HCT116 (cell line): ENCODE measurements at regions not wholly inside any gene's neighbourhood (a gene's known extent, or its start where the extent isn't known, plus 50 kb on each side); places are given as distances from the start of the nearest gene placed in this dataset.

ENCODE experiments used
- ATAC-seq: fragments of 200-7000 bp; cut with Tn5 transposase; 2 replicates; pipeline ENCODE4 v1.9.1; 2020; ENCODE audit warnings: mild to moderate bottlenecking, moderate library complexity
- BruUV-seq: library from RNA; stranded (reverse); fragments of 400-500 nt; replicated peaks from 2 replicates; lab custom pipeline; 2021; lab: Mats Ljungman, UMichigan
- CTCF ChIA-PET: fragments of 300-600 bp; sonication (Branson Sonifier 250); formaldehyde crosslinking; loops from one replicate; lab custom pipeline; 2021; ENCODE audit warnings: antibody characterized with exemption; lab: Charles Lee
- POLR2A ChIA-PET: fragments of 300-600, 350-600 bp; sonication (Branson Sonifier 250); formaldehyde crosslinking; loops from one replicate; lab custom pipeline; 2021; ENCODE audit warnings: antibody characterized with exemption; lab: Charles Lee
- RAD21 ChIA-PET, 2 experiments: fragments of 300-600 bp; sonication (Branson Sonifier 250); formaldehyde crosslinking; loops; one replicate each; lab custom pipeline; 2023; ENCODE audit warnings: low total read pairs in 2 of 2; ENCODE audit not compliant: uncharacterized antibody in 2 of 2, unreplicated experiment in 2 of 2, low non-redundant PET in 1 of 2; lab: Charles Lee
- DNase-seq: peaks from one replicate; pipeline ENCODE4 v3.0.0-alpha.2; 2010; ENCODE audit warnings: low read depth, low spot score
- H2AFZ ChIP-seq: fragments of 200-600 bp; shearing (Covaris generic), sonication (generic); 2 replicates; pipeline ENCODE4 v1.6.1; 2017; ENCODE audit warnings: low read depth, mixed run types, mixed read lengths, antibody characterized with exemption, low read length; ENCODE audit not compliant: poor library complexity, severe bottlenecking
- H3K27ac ChIP-seq: 2 replicates; pipeline ENCODE4 v1.5.1; 2012; ENCODE audit warnings: low read depth, low read length
- H3K27me3 ChIP-seq: fragments of 200-600 bp; sonication (generic); 2 replicates; pipeline ENCODE4 v1.6.1; 2016; ENCODE audit warnings: mixed run types, low read length, mixed read lengths; ENCODE audit not compliant: insufficient read depth
- H3K36me3 ChIP-seq, 2 experiments: fragments of 200-500 bp in 1 of 2; fragments of 200-600 bp in 1 of 2; sonication (Bioruptor generic) in 1 of 2; sonication (generic) in 1 of 2; 2 replicates each; pipeline versions ENCODE4 v1.5.1 to v1.6.1; 2014 to 2016; ENCODE audit warnings: low read length in 2 of 2, inconsistent platforms in 1 of 2, mixed read lengths in 1 of 2, mixed run types in 1 of 2; ENCODE audit not compliant: insufficient read depth in 2 of 2, control insufficient read depth in 1 of 2
- H3K4me1 ChIP-seq, 2 experiments: fragments of 200-600 bp in 1 of 2; sonication (generic) in 1 of 2; 2 replicates each; pipeline versions ENCODE4 v1.5.1 to v1.6.1; 2012 to 2017; ENCODE audit warnings: low read length in 2 of 2, inconsistent platforms in 1 of 2, mild to moderate bottlenecking in 1 of 2, mixed read lengths in 1 of 2, mixed run types in 1 of 2, moderate library complexity in 1 of 2; ENCODE audit not compliant: insufficient read depth in 2 of 2, control insufficient read depth in 1 of 2
- H3K4me2 ChIP-seq: fragments of 200-600 bp; sonication (generic); 2 replicates; pipeline ENCODE4 v1.6.1; 2017; ENCODE audit warnings: mixed run types, low read length, mixed read lengths
- H3K4me3 ChIP-seq, 2 experiments: fragments of 200-600 bp in 1 of 2; sonication (generic) in 1 of 2; replicated peaks in 1 of 2; 2 replicates each; pipeline ENCODE4 v1.5.1; 2011 to 2016; ENCODE audit warnings: low read length in 2 of 2, control low read depth in 1 of 2, low read depth in 1 of 2, mild to moderate bottlenecking in 1 of 2, mixed read lengths in 1 of 2, mixed run types in 1 of 2
- H3K79me2 ChIP-seq: fragments of 200-600 bp; sonication (generic); 2 replicates; pipeline ENCODE4 v1.6.1; 2017; ENCODE audit warnings: mild to moderate bottlenecking, mixed run types, low read length, moderate library complexity, mixed read lengths; ENCODE audit not compliant: insufficient read depth
- H3K9ac ChIP-seq: fragments of 200-600 bp; sonication (generic); 2 replicates; pipeline ENCODE4 v1.6.1; 2016; ENCODE audit warnings: low read length, mixed read lengths
- H3K9me2 ChIP-seq: fragments of 200-600 bp; sonication (generic), shearing (Covaris generic); 2 replicates; pipeline ENCODE4 v1.6.1; 2017; ENCODE audit warnings: mixed run types, mild to moderate bottlenecking, moderate library complexity; ENCODE audit not compliant: insufficient read depth
- H3K9me3 ChIP-seq, 2 experiments: fragments of 200-500 bp in 1 of 2; fragments of 200-600 bp in 1 of 2; sonication (Bioruptor generic) in 1 of 2; sonication (generic) in 1 of 2; 2 replicates each; pipeline ENCODE4 v1.6.1; 2014 to 2017; ENCODE audit warnings: low read length in 2 of 2, mixed read lengths in 2 of 2, inconsistent platforms in 1 of 2, low read depth in 1 of 2, mild to moderate bottlenecking in 1 of 2, mixed run types in 1 of 2, moderate library complexity in 1 of 2; ENCODE audit not compliant: control insufficient read depth in 1 of 2, insufficient read depth in 1 of 2
- H4K20me1 ChIP-seq: fragments of 200-600 bp; sonication (generic), shearing (Covaris generic); 2 replicates; pipeline ENCODE4 v1.6.1; 2017; ENCODE audit warnings: mixed run types, mild to moderate bottlenecking, moderate library complexity; ENCODE audit not compliant: insufficient read depth
- CTCF ChIP-seq, 3 experiments: fragments of 200-600 bp in 1 of 3; sonication (generic) in 1 of 3; IDR thresholded peaks in 2 of 3; conservative IDR thresholded peaks in 1 of 3; 2 replicates each; pipeline ENCODE4 v1.5.1; 2012 to 2017; ENCODE audit warnings: low read depth in 2 of 3, low read length in 2 of 3, antibody characterized with exemption in 1 of 3, borderline replicate concordance in 1 of 3, control low read depth in 1 of 3, mild to moderate bottlenecking in 1 of 3, mixed read lengths in 1 of 3, mixed run types in 1 of 3, moderate library complexity in 1 of 3; ENCODE audit not compliant: insufficient read depth in 1 of 3
- EGR1 ChIP-seq: IDR thresholded peaks from 2 replicates; pipeline ENCODE4 v1.6.1; 2012; ENCODE audit warnings: low read depth
- EZH2 ChIP-seq: fragments of 200-600 bp; sonication (generic); IDR thresholded peaks from 2 replicates; pipeline ENCODE4 v1.6.1; 2017; ENCODE audit warnings: antibody characterized with exemption, mixed run types
- EZH2phosphoT487 ChIP-seq: fragments of 200-600 bp; IDR thresholded peaks from 2 replicates; pipeline ENCODE4 v1.6.1; 2018; ENCODE audit warnings: antibody characterized with exemption, borderline replicate concordance
- FOSL1 ChIP-seq: IDR thresholded peaks from 2 replicates; pipeline ENCODE4 v1.6.1; 2012; ENCODE audit warnings: low read depth
- JUND ChIP-seq: IDR thresholded peaks from 2 replicates; pipeline ENCODE4 v1.6.1; 2012
- POLR2A ChIP-seq: IDR thresholded peaks from 2 replicates; pipeline ENCODE4 v1.7.0; 2011; ENCODE audit warnings: borderline replicate concordance; ENCODE audit not compliant: insufficient read depth, insufficient read length; ENCODE audit errors: extremely low read depth
- POLR2AphosphoS5 ChIP-seq: IDR thresholded peaks from 2 replicates; pipeline ENCODE4 v1.6.1; 2011; ENCODE audit warnings: mild to moderate bottlenecking, low read depth, low read length, moderate library complexity
- RAD21 ChIP-seq: IDR thresholded peaks from 2 replicates; pipeline ENCODE4 v1.6.1; 2012; ENCODE audit warnings: low read depth, mild to moderate bottlenecking
- REST ChIP-seq: IDR thresholded peaks from 2 replicates; pipeline ENCODE4 v1.6.1; 2012; ENCODE audit warnings: low read depth
- SIN3A ChIP-seq: IDR thresholded peaks from 2 replicates; pipeline ENCODE4 v1.6.1; 2012; ENCODE audit warnings: low read depth
- SP1 ChIP-seq: IDR thresholded peaks from 2 replicates; pipeline ENCODE4 v1.6.1; 2012; ENCODE audit warnings: low read depth
- SRF ChIP-seq: IDR thresholded peaks from 2 replicates; pipeline ENCODE4 v1.6.1; 2012; ENCODE audit warnings: low read depth
- TCF7L2 ChIP-seq: IDR thresholded peaks from 2 replicates; pipeline ENCODE4 v1.7.0; 2011; ENCODE audit warnings: borderline replicate concordance, inconsistent platforms; ENCODE audit not compliant: insufficient read depth, insufficient read length; ENCODE audit errors: extremely low read depth
- YY1 ChIP-seq: IDR thresholded peaks from 2 replicates; pipeline ENCODE4 v1.6.1; 2011; ENCODE audit warnings: low read length, low read depth, moderate library complexity, mild to moderate bottlenecking; ENCODE audit not compliant: insufficient replicate concordance; ENCODE audit errors: extremely low read depth
- ZFX ChIP-seq: fragments of 450-650 bp; IDR thresholded peaks from 2 replicates; pipeline ENCODE4 v1.6.1; 2017
- ZNF274 ChIP-seq: fragments of 200-500 bp; sonication (Bioruptor generic); IDR thresholded peaks from 2 replicates; pipeline ENCODE4 v1.6.1; 2014; ENCODE audit warnings: mild to moderate bottlenecking, low read depth, low read length, inconsistent platforms
- intact Hi-C: fragments of 100-400 bp; cut with micrococcal nuclease; formaldehyde crosslinking; loops from 2 replicates; pipeline ENCODE4 v1.10.0; 2022

GRCh38 chr12:107554941-107555340, 130.7 kb upstream of the PWP1 start:
- BruUV-seq = no TSS peak
- Histone ChIP-seq H4K20me1 (no peaks in the 10 kb centered on the region), H2AFZ (no peak overlapping the region), H3K4me3 (no peak overlapping the region), H3K36me3 (no peaks in the 10 kb centered on the region), H3K4me2 (no peak overlapping the region), H3K9ac (no peak overlapping the region), H3K79me2 (no peaks in the 10 kb centered on the region), H3K27ac (no peak overlapping the region), H3K9me2 (no peaks in the 10 kb centered on the region), H3K9me3 (no peaks in the 10 kb centered on the region), H3K4me1 (peaks cover 0 to under 1% of the 10 kb centered on the region in 2 experiments; a peak in 2 of 4 replicates), H3K27me3 (no peaks in the 10 kb centered on the region)
- POLR2A ChIA-PET = no interaction called here
- ATAC-seq (no peak), DNase-seq (no peak)
- intact Hi-C loops = no loop called here
- RAD21 ChIA-PET = no interaction called here
- TF ChIP-seq SIN3A (no peak), CTCF (IDR thresholded peaks at IDR 0.05 in 2 of 3, conservative IDR thresholded peaks at IDR 0.05 in 1 of 3; ENCODE audit: borderline replicate concordance in 1 of 3, insufficient read depth in 1 of 3, low read depth in 2 of 3, low read length in 2 of 3) (no peak), POLR2A (no peak), TCF7L2 (no peak), YY1 (no peak), ZFX (no peak), JUND (no peak), RAD21 (no peak), POLR2AphosphoS5 (no peak)
- CTCF ChIA-PET = no interaction called here

- Histone ChIP-seq H3K4me1 (peaks cover 0 to 7% of the 10 kb centered on the region in 2 experiments; a peak in 2 of 4 replicates), H3K9ac (no peak overlapping the region), H3K4me3 (no peak overlapping the region), H3K79me2 (no peaks in the 10 kb centered on the region), H4K20me1 (no peaks in the 10 kb centered on the region), H3K27ac (no peak overlapping the region), H3K36me3 (no peaks in the 10 kb centered on the region), H3K9me3 (no peaks in the 10 kb centered on the region), H3K9me2 (no peaks in the 10 kb centered on the region), H3K4me2 (no peak overlapping the region), H3K27me3 (no peaks in the 10 kb centered on the region), H2AFZ (no peak overlapping the region)
- no peak for DNase-seq
- RAD21 ChIA-PET = no interaction called here
- CTCF ChIA-PET = no interaction called here
- no TSS peak for BruUV-seq
- intact Hi-C loops = no loop called here
- POLR2A ChIA-PET = no interaction called here
- no peak for ATAC-seq
- TF ChIP-seq EZH2phosphoT487 (no peak), TCF7L2 (no peak), POLR2A (no peak), ZNF274 (no peak), SP1 (no peak), SRF (no peak), FOSL1 (no peak), REST (no peak), EZH2 (no peak), POLR2AphosphoS5 (no peak), EGR1 (no peak), ZFX (no peak)
Measured at GRCh38 chr12:107557026-107557425, 128.6 kb upstream of the PWP1 start.
